ENCODE measurements at regions not wholly inside any gene's neighbourhood (a gene's known extent, or its start where the extent isn't known, plus 50 kb on each side); places are given as distances from the start of the nearest gene placed in this dataset.

DNA sequence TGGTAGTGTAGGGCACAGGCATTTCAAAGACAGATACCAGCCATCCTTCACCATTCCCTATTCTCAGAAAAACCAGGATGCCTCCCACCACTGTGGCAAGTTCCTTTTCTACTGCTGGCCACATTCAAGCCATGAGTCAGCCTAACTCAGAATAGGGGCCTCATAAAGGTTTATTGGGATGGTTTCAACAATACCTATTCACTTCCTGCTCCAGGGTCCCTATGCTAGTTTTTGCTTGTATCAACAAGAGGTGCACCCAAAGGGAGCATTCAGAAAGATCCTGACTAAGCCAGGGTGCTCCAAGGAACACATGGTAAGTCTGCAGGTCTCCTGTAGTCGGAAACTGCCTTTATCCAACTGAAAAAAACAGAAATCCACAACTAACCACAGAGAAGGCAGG is 76.9 kb upstream of the EGR2 start:
- TF ChIP-seq, protein P1, sequence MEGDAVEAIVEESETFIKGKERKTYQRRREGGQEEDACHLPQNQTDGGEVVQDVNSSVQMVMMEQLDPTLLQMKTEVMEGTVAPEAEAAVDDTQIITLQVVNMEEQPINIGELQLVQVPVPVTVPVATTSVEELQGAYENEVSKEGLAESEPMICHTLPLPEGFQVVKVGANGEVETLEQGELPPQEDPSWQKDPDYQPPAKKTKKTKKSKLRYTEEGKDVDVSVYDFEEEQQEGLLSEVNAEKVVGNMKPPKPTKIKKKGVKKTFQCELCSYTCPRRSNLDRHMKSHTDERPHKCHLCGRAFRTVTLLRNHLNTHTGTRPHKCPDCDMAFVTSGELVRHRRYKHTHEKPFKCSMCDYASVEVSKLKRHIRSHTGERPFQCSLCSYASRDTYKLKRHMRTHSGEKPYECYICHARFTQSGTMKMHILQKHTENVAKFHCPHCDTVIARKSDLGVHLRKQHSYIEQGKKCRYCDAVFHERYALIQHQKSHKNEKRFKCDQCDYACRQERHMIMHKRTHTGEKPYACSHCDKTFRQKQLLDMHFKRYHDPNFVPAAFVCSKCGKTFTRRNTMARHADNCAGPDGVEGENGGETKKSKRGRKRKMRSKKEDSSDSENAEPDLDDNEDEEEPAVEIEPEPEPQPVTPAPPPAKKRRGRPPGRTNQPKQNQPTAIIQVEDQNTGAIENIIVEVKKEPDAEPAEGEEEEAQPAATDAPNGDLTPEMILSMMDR (IDR thresholded peaks at IDR 0.05; ENCODE audit: control extremely low read depth, extremely low read depth, low read depth, missing control alignments): no peak
- CTCF ChIA-PET: interaction anchor here (1.4 to 1.7 kb wide), 2 partner anchors 12 to 274 kb away, joined by 4 read pairs; no protein-coding TSS in a partner anchor
- no peak for DNase-seq (ENCODE audit: extremely low spot score)
- POLR2A ChIA-PET: no interaction called here

DNA sequence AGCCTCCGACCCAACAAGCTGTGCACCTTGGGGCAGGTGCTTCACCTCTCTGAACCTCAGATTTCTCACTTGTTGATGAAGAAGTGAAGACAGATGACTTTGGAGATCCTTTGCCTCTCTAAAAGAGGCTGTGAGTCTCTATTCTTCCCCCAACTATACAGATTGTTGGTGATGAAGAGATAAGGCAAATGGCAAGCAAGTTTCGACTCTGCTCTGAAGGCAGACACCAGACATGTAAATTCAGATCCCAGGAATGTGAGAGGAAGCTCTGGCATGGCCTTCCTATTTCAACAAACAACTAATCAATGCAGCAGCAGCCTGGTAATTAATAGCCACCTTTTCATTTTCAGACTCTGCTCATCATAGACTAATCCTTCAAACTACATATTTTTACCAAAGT is 74.2 kb upstream of the EGR2 start:
- POLR2A ChIA-PET: no interaction called here
- TF ChIP-seq, protein P1 (IDR thresholded peaks at IDR 0.05; ENCODE audit: control extremely low read depth, extremely low read depth, low read depth, missing control alignments): no peak
- no peak for DNase-seq (ENCODE audit: extremely low spot score)
- CTCF ChIA-PET: no interaction called here

DNA sequence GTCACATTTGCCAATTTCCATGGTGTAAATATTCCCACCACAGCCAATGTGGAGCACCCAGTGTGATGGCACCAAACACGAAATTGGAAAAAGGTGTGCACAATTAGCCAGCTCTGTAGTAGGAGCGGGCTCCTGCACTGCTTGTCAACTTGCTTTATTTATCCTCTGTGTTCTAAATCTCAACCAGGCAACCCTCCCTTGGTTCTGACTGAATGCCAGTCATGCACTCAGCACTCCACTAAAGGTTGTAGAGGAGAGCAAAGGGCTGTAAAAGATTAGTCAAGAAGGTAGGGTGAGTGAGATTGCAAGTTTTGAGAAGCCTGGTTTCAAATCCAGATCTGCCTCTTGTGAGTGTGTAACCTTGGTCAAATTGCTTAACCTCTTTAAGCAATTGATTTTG is 71.5 kb upstream of the EGR2 start:
- no peak for DNase-seq (ENCODE audit: extremely low spot score)
- TF ChIP-seq, protein P1 (IDR thresholded peaks at IDR 0.05; ENCODE audit: control extremely low read depth, extremely low read depth, low read depth, missing control alignments): no peak
- ChIA-PET CTCF (no interaction called here), POLR2A (no interaction called here)

DNA sequence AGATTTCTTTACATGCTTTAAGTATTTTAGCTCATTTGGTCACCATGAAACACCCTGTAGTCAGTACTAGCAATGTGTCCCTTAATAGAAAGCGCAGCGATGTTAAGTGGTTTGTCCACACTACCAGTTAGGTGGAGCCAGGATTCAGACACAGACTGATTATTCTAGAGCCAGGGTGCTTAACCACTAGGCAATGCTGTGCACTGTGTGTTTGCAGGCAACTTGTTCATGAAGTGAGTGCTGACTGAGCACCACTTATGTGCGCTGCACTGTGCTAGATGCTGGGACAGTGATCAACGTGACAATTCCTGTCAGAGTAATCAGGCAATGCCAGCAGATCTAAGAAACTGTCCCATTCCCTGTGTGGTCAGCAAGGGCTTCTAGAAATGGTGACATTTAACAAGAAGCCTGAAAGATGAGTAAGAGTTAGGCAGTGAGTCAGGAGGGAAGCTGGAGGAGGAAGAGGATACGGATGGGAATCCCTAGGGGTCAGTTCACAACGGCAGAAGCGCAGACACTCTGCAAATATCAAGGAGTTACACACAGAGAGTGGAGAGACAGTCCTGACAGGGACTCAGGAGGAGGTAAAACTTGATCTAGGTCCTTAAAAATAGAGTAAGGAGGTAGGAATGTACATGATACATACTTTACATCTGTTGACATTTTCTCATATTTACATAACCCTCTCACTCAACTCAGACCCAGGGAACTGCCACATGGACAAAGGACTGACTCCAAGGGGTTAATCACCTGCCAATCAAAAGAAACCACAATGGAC is 69.7 kb upstream of the EGR2 start:
- DNase-seq (ENCODE audit: extremely low spot score): no peak
- ChIA-PET CTCF (interaction anchor here (0.6 to 0.9 kb wide), 2 partner anchors 9 to 33 kb away, joined by 3 read pairs; no protein-coding TSS in a partner anchor), POLR2A (no interaction called here)
- TF ChIP-seq, protein P1 (IDR thresholded peaks at IDR 0.05; ENCODE audit: control extremely low read depth, extremely low read depth, low read depth, missing control alignments): no peak

DNA sequence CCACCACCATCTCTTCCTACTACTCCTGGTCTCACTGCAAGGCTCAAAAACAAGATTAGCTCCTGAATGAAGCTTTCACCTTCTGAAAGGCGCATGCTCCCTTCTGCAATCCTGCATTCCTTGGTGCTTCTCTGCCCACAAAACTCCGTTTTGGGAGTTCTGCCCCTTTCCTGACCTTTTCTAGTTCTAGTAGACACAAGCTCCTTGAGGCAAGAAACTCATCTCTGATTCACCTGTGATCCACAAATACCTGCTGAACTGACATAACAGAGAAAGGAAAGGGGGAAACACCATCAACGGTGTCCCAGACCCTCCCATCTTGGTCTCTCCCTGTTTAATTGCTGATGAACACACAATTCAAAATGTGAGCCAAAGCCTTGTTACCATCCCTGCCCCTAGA is 64.0 kb upstream of the EGR2 start:
- ChIA-PET POLR2A (no interaction called here), CTCF (no interaction called here)
- no peak for DNase-seq (ENCODE audit: extremely low spot score)
- TF ChIP-seq, protein P1 (IDR thresholded peaks at IDR 0.05; ENCODE audit: control extremely low read depth, extremely low read depth, low read depth, missing control alignments): no peak

DNA sequence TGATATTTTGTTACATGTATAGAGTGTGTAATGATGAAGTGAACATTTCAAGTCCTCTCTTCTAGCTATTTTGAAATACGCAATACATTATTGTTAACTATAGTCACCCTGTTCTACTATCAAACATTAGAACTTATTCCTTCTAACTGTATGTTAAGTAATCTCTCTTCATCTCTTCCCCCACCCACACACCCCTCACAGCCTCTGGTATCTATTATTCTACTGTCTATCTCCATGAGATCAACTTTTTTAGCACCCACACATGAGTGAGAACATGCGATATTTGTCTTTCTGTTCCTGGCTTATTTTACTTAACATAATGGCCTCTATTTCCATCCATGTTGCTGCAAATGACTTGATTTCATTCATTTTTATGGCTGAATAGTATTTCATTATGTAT is 57.7 kb upstream of the EGR2 start:
- ChIA-PET POLR2A (no interaction called here), CTCF (interaction anchor here (1.1 to 1.4 kb wide), 2 partner anchors 12 to 20 kb away, joined by 3 to 4 read pairs; no protein-coding TSS in a partner anchor)
- TF ChIP-seq, protein P1 (IDR thresholded peaks at IDR 0.05; ENCODE audit: control extremely low read depth, extremely low read depth, low read depth, missing control alignments): no peak
- DNase-seq (ENCODE audit: extremely low spot score): no peak
